ENCODE measurements at regions not wholly inside any gene's neighbourhood (a gene's known extent, or its start where the extent isn't known, plus 50 kb on each side); places are given as distances from the start of the nearest gene placed in this dataset.

- H3K4me1 Mint-ChIP-seq, result no peaks in the 10 kb centered on the region
- no peak for TF ChIP-seq CTCF (IDR thresholded peaks at IDR 0.05; ENCODE audit: unreplicated experiment)
- H3K9me3 Mint-ChIP-seq, result peaks cover 6% of the 10 kb centered on the region
- no peak for DNase-seq (ENCODE audit: low spot score in 2 of 2, unreplicated experiment in 2 of 2)
- no peaks in the 10 kb centered on the region for H3K27me3 Mint-ChIP-seq (ENCODE audit: low read depth)
- peaks cover 2% of the 10 kb centered on the region for H3K36me3 Mint-ChIP-seq
- H3K27ac Mint-ChIP-seq, result no peak overlapping the region
- no peak overlapping the region for H3K4me3 Mint-ChIP-seq
Measured at GRCh38 chr1:83075107-83075506, 923.8 kb downstream of the TTLL7 start.

GRCh38 chr1:83067954-83068353 lies 931.0 kb downstream of the TTLL7 start:
- Mint-ChIP-seq H3K4me1 (no peaks in the 10 kb centered on the region), H3K27ac (no peak overlapping the region), H3K9me3 (peaks cover 30% of the 10 kb centered on the region), H3K36me3 (peaks cover 4% of the 10 kb centered on the region), H3K27me3 (ENCODE audit: low read depth) (no peaks in the 10 kb centered on the region), H3K4me3 (no peak overlapping the region)
- no peak for TF ChIP-seq CTCF (IDR thresholded peaks at IDR 0.05; ENCODE audit: unreplicated experiment)
- DNase-seq (ENCODE audit: low spot score in 2 of 2, unreplicated experiment in 2 of 2), result no peak

GRCh38 chr1:83065952-83066727 lies 932.8 kb downstream of the TTLL7 start:
- no peaks in the 10 kb centered on the region for H3K27me3 Mint-ChIP-seq (ENCODE audit: low read depth)
- H3K36me3 Mint-ChIP-seq, result peaks cover 4% of the 10 kb centered on the region
- H3K4me3 Mint-ChIP-seq, result no peak overlapping the region
- no peak for DNase-seq (ENCODE audit: low spot score in 2 of 2, unreplicated experiment in 2 of 2)
- no peak for TF ChIP-seq CTCF (IDR thresholded peaks at IDR 0.05; ENCODE audit: unreplicated experiment)
- H3K9me3 Mint-ChIP-seq, result peaks cover 30% of the 10 kb centered on the region
- H3K4me1 Mint-ChIP-seq, result no peaks in the 10 kb centered on the region
- no peak overlapping the region for H3K27ac Mint-ChIP-seq

- H3K27me3 Mint-ChIP-seq (ENCODE audit: low read depth), result no peaks in the 10 kb centered on the region
- no peak for DNase-seq (ENCODE audit: low spot score in 2 of 2, unreplicated experiment in 2 of 2)
- no peak overlapping the region for H3K4me3 Mint-ChIP-seq
- TF ChIP-seq CTCF (IDR thresholded peaks at IDR 0.05; ENCODE audit: unreplicated experiment), result no peak
- peaks cover 4% of the 10 kb centered on the region for H3K36me3 Mint-ChIP-seq
- H3K4me1 Mint-ChIP-seq, result peaks cover 4% of the 10 kb centered on the region
- H3K27ac Mint-ChIP-seq, result no peak overlapping the region
- peaks cover 25% of the 10 kb centered on the region for H3K9me3 Mint-ChIP-seq
Measured at GRCh38 chr1:83064589-83065242, 934.2 kb downstream of the TTLL7 start.

GRCh38 chr1:83060651-83061390 lies 938.1 kb downstream of the TTLL7 start:
- no peak overlapping the region for H3K4me3 Mint-ChIP-seq
- H3K27me3 Mint-ChIP-seq (ENCODE audit: low read depth), result no peaks in the 10 kb centered on the region
- no peak overlapping the region for H3K27ac Mint-ChIP-seq
- no peak for TF ChIP-seq CTCF (IDR thresholded peaks at IDR 0.05; ENCODE audit: unreplicated experiment)
- no peaks in the 10 kb centered on the region for H3K36me3 Mint-ChIP-seq
- H3K9me3 Mint-ChIP-seq, result peaks cover 4% of the 10 kb centered on the region
- H3K4me1 Mint-ChIP-seq, result peaks cover 15% of the 10 kb centered on the region
- DNase-seq (ENCODE audit: low spot score in 2 of 2, unreplicated experiment in 2 of 2), result no peak
